NCI-H526 treated with DMSO at 0.1 percent for 48 hours (cell line): ENCODE measurements at regions not wholly inside any gene's neighbourhood (a gene's known extent, or its start where the extent isn't known, plus 50 kb on each side); places are given as distances from the start of the nearest gene placed in this dataset.
"Not testable (repeated sequence)": the region's sequence is repeated elsewhere in the genome, so short reads cannot be mapped to it uniquely, and the experiment has no call there.

ENCODE experiments used
- DNase-seq: peaks from one replicate; lab custom pipeline; 2025; lab: John Stamatoyannopoulos, UW

GRCh38 chr6:103036846-103037245, 1643.3 kb downstream of the GRIK2 start:
- no peak for DNase-seq

- DNase-seq = no peak
These were observed 1633.9 kb downstream of the GRIK2 start for GRCh38 chr6:103027271-103027931.

- DNase-seq = no peak
These were observed 1624.9 kb downstream of the GRIK2 start for GRCh38 chr6:103018426-103018825.

GRCh38 chr6:103017878-103018277, 1624.4 kb downstream of the GRIK2 start:
- DNase-seq = no peak

GRCh38 chr6:103011605-103012004, 1618.1 kb downstream of the GRIK2 start:
- DNase-seq = no peak

GRCh38 chr6:103002282-103002681, 1608.8 kb downstream of the GRIK2 start:
- no peak for DNase-seq

GRCh38 chr6:103001724-103002123, 1608.2 kb downstream of the GRIK2 start:
- DNase-seq = no peak

GRCh38 chr6:103000688-103001087, 1607.2 kb downstream of the GRIK2 start:
- no peak for DNase-seq

GRCh38 chr6:102995491-102995890, 1602.0 kb downstream of the GRIK2 start:
- DNase-seq = no peak

GRCh38 chr6:102994866-102995265, 1601.4 kb downstream of the GRIK2 start:
- no peak for DNase-seq

- DNase-seq = no peak
These were observed 1592.6 kb downstream of the GRIK2 start for GRCh38 chr6:102986086-102986485.

- no peak for DNase-seq
These were observed 1590.8 kb downstream of the GRIK2 start for GRCh38 chr6:102984357-102984756.

GRCh38 chr6:102981490-102982015, 1588.0 kb downstream of the GRIK2 start:
- DNase-seq = no peak

GRCh38 chr6:102980951-102981350, 1587.4 kb downstream of the GRIK2 start:
- no peak for DNase-seq

GRCh38 chr6:102961902-102962301, 1568.4 kb downstream of the GRIK2 start:
- no peak for DNase-seq

- DNase-seq = no peak
These were observed 1557.5 kb downstream of the GRIK2 start for GRCh38 chr6:102950967-102951366.

GRCh38 chr6:102944475-102944874, 1551.0 kb downstream of the GRIK2 start:
- no peak for DNase-seq

- DNase-seq = no peak
These were observed 1548.7 kb downstream of the GRIK2 start for GRCh38 chr6:102942206-102942605.

GRCh38 chr6:102936959-102937358, 1543.5 kb downstream of the GRIK2 start:
- DNase-seq = peak; percentile 38

- DNase-seq = no peak
These were observed 1534.6 kb downstream of the GRIK2 start for GRCh38 chr6:102928109-102928508.

GRCh38 chr6:102918161-102918560, 1524.7 kb downstream of the GRIK2 start:
- no peak for DNase-seq

GRCh38 chr6:102911571-102911970, 1518.1 kb downstream of the GRIK2 start:
- no peak for DNase-seq

- not testable (repeated sequence) for DNase-seq
These were observed 1517.2 kb downstream of the GRIK2 start for GRCh38 chr6:102910701-102911139.

GRCh38 chr6:102907181-102907580, 1513.7 kb downstream of the GRIK2 start:
- DNase-seq = no peak
